B cell (primary cell): ENCODE measurements at regions not wholly inside any gene's neighbourhood (a gene's known extent, or its start where the extent isn't known, plus 50 kb on each side); places are given as distances from the start of the nearest gene placed in this dataset.

Source experiments
- CTCF ChIP-seq: fragments of 200-600 bp; IDR thresholded peaks from one replicate; pipeline ENCODE4 v1.8.0; 2022; ENCODE audit warnings: antibody characterized with exemption, mild to moderate bottlenecking
- EZH2 ChIP-seq: IDR thresholded peaks from 2 replicates; pipeline ENCODE4 v1.6.1; 2012; ENCODE audit warnings: borderline replicate concordance, low read depth, mild to moderate bottlenecking, moderate library complexity, low read length; ENCODE audit not compliant: insufficient read depth, poor library complexity, severe bottlenecking

- TF ChIP-seq CTCF (no peak), EZH2 (no peak)
Measured at GRCh38 chr13:67343777-67344176, 113.6 kb upstream of the PCDH9 start.
